ENCODE measurements at regions not wholly inside any gene's neighbourhood (a gene's known extent, or its start where the extent isn't known, plus 50 kb on each side); places are given as distances from the start of the nearest gene placed in this dataset.

- TF ChIP-seq POLR2A (IDR thresholded peaks at IDR 0.05; ENCODE audit: low read depth, low read length) (no peak), TAF1 (IDR thresholded peaks at IDR 0.05; ENCODE audit: borderline replicate concordance, low read depth, low read length) (no peak), POLR2AphosphoS5 (IDR thresholded peaks at IDR 0.05; ENCODE audit: low read depth, low read length) (no peak)
- no peak for FAIRE-seq
- DNase-seq (ENCODE audit: insufficient read length), result no peak
Measured at GRCh38 chr3:193794002-193794881, 201.2 kb downstream of the OPA1 start.

- FAIRE-seq, result no peak
- DNase-seq (ENCODE audit: insufficient read length), result no peak
- TF ChIP-seq POLR2A (IDR thresholded peaks at IDR 0.05; ENCODE audit: low read depth, low read length), result no peak
- TF ChIP-seq TAF1 (IDR thresholded peaks at IDR 0.05; ENCODE audit: borderline replicate concordance, low read depth, low read length), result no peak
- no peak for TF ChIP-seq POLR2AphosphoS5 (IDR thresholded peaks at IDR 0.05; ENCODE audit: low read depth, low read length)
Measured at GRCh38 chr3:193795062-193795690, 202.2 kb downstream of the OPA1 start.

DNA sequence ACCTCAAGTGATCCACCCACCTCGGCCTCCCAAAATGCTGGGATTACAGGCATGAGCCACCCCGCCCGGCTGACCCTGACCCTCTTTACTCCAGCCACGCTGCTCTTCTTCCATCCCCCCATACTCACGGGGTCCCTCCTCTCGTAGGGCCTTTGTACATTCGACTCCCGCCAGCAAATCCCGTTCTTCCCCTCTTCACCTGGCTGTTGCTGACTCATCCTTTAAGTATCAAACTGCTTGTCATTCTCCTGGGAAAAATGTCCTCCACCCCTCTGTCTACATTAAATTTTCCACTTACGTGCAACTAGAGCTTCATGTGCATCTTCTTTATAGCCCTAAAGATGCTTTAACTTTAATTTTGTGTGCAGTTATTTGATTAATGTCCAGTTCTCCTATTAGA is 203.1 kb downstream of the OPA1 start:
- TF ChIP-seq POLR2AphosphoS5 (IDR thresholded peaks at IDR 0.05; ENCODE audit: low read depth, low read length) (no peak), POLR2A (IDR thresholded peaks at IDR 0.05; ENCODE audit: low read depth, low read length) (no peak), TAF1 (IDR thresholded peaks at IDR 0.05; ENCODE audit: borderline replicate concordance, low read depth, low read length) (no peak)
- DNase-seq (ENCODE audit: insufficient read length) (no peak), FAIRE-seq (no peak)

- FAIRE-seq (no peak), DNase-seq (ENCODE audit: insufficient read length) (no peak)
- no peak for TF ChIP-seq POLR2A (IDR thresholded peaks at IDR 0.05; ENCODE audit: low read depth, low read length)
- no peak for TF ChIP-seq POLR2AphosphoS5 (IDR thresholded peaks at IDR 0.05; ENCODE audit: low read depth, low read length)
- no peak for TF ChIP-seq TAF1 (IDR thresholded peaks at IDR 0.05; ENCODE audit: borderline replicate concordance, low read depth, low read length)
Measured at GRCh38 chr3:193797566-193797965, 204.6 kb downstream of the OPA1 start.

DNA sequence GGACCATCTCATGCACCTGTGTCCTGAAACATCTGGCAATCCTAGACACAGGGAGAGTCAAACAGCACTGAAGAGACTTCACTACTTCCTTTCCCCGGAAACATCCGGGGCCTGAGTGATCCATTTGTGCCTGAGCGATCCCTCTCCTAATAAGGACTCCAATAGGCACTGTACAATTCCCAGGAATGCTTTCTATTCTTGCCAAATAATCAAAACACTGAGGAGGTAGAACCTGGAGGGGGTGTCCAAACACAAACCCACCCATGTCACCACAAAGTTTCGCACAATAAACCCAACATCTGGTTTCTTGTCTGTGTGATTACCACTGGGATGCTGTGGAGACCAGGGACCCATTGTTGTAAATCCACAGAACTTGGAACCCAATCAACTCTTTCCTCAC is 205.0 kb downstream of the OPA1 start:
- DNase-seq (ENCODE audit: insufficient read length), result no peak
- no peak for TF ChIP-seq TAF1 (IDR thresholded peaks at IDR 0.05; ENCODE audit: borderline replicate concordance, low read depth, low read length)
- no peak for TF ChIP-seq POLR2AphosphoS5 (IDR thresholded peaks at IDR 0.05; ENCODE audit: low read depth, low read length)
- no peak for TF ChIP-seq POLR2A (IDR thresholded peaks at IDR 0.05; ENCODE audit: low read depth, low read length)
- no peak for FAIRE-seq

DNA sequence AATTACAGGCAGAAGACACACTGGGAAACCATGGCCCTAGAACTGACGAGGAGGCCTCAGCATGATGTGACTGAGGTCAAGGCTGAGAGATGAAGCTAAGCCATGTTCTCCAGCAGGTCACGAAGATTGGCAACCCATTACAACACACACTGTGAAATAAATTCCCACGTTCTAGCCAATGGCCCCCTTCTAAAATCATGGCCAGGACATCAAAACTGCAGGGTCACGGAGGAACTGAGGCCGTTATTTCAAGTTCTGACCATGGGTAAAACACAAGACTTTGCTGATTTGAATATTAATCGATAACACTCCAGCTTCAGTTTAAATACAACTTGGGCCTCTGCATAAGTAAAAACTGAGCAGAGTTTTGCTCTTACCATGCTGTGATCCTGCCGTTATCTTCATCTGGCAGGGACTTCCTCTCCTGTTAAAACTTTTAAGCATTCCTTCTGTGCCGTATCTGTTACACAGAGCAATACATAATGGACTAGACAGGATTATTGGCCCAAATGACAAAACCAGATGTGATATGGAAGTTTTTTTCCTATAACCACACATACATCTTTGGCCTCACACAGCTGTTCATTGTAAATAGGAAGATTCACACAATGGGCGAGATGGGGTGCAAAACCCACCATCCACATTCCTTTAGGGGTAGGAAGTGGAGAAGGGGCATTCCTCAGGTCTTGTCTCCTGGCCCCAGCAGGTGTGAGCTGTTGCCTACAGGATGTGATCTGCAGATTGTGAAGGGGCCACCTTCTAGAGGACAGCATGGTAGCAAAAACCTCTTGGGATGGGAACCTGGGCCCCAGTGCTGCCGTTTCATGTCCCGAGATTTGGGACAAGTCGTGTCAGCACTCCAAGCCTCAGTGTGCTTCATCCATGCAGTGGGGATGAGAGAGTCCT is 207.4 kb downstream of the OPA1 start:
- no peak for TF ChIP-seq TAF1 (IDR thresholded peaks at IDR 0.05; ENCODE audit: borderline replicate concordance, low read depth, low read length)
- no peak for TF ChIP-seq POLR2AphosphoS5 (IDR thresholded peaks at IDR 0.05; ENCODE audit: low read depth, low read length)
- TF ChIP-seq POLR2A (IDR thresholded peaks at IDR 0.05; ENCODE audit: low read depth, low read length), result no peak
- no peak for DNase-seq (ENCODE audit: insufficient read length)
- no peak for FAIRE-seq

GRCh38 chr3:193801097-193801496 is 208.1 kb downstream of the OPA1 start:
- TF ChIP-seq POLR2AphosphoS5 (IDR thresholded peaks at IDR 0.05; ENCODE audit: low read depth, low read length) (no peak), POLR2A (IDR thresholded peaks at IDR 0.05; ENCODE audit: low read depth, low read length) (no peak), TAF1 (IDR thresholded peaks at IDR 0.05; ENCODE audit: borderline replicate concordance, low read depth, low read length) (no peak)
- DNase-seq (ENCODE audit: insufficient read length), result no peak
- FAIRE-seq, result no peak

- FAIRE-seq (no peak), DNase-seq (ENCODE audit: insufficient read length) (no peak)
- TF ChIP-seq TAF1 (IDR thresholded peaks at IDR 0.05; ENCODE audit: borderline replicate concordance, low read depth, low read length) (no peak), POLR2AphosphoS5 (IDR thresholded peaks at IDR 0.05; ENCODE audit: low read depth, low read length) (no peak), POLR2A (IDR thresholded peaks at IDR 0.05; ENCODE audit: low read depth, low read length) (no peak)
Measured at GRCh38 chr3:193803288-193803687, 210.3 kb downstream of the OPA1 start.

- TF ChIP-seq TAF1 (IDR thresholded peaks at IDR 0.05; ENCODE audit: borderline replicate concordance, low read depth, low read length) (no peak), POLR2A (IDR thresholded peaks at IDR 0.05; ENCODE audit: low read depth, low read length) (no peak), POLR2AphosphoS5 (IDR thresholded peaks at IDR 0.05; ENCODE audit: low read depth, low read length) (no peak)
- FAIRE-seq (no peak), DNase-seq (ENCODE audit: insufficient read length) (no peak)
Measured at GRCh38 chr3:193805448-193805847, 212.4 kb downstream of the OPA1 start.

DNA sequence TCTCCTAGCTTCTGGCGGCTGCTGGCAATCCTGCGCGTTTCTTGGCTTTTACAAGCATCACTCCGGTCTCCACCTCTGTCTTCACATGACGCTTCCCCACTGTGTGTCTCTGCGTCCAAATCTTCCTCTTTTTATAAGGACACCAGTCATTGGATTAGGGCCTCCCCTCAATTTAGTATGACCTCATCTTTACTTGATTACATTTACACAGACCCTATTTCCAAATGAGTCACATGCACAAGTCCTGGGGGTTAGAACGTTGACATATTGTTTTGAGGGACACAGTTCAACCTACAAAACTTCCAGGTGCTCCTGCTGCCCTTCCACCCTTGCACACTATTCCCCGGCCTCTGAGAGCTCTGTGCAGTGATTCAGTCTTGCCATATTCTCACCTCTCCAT is 215.3 kb downstream of the OPA1 start:
- DNase-seq (ENCODE audit: insufficient read length) (no peak), FAIRE-seq (no peak)
- TF ChIP-seq POLR2AphosphoS5 (IDR thresholded peaks at IDR 0.05; ENCODE audit: low read depth, low read length), result no peak

DNA sequence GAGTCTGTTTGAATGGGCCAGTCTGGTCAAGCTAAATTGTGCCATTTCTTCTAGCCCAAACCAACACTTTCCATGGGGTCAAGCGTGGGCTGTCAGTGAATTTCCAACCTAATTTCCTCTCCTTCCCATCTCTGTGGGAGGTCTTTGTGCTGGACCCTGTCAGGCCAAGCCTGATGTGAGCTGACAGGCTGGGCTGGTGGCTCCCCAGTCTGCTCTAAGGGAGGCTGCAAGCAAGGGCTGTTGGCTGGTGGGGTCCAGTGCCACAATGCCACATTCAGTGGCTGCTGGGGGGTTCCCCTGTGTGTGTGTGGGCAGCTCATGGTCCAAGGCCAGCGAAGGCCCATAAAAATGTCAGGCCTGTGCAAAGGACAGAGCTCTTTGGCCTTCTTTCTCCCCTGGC is 216.1 kb downstream of the OPA1 start:
- no peak for TF ChIP-seq POLR2AphosphoS5 (IDR thresholded peaks at IDR 0.05; ENCODE audit: low read depth, low read length)
- TF ChIP-seq TAF1 (IDR thresholded peaks at IDR 0.05; ENCODE audit: borderline replicate concordance, low read depth, low read length), result no peak
- TF ChIP-seq POLR2A (IDR thresholded peaks at IDR 0.05; ENCODE audit: low read depth, low read length), result no peak
- no peak for DNase-seq (ENCODE audit: insufficient read length)
- no peak for FAIRE-seq

Measured in GM12892 (cell line).